HCT116 (cell line): ENCODE measurements at regions not wholly inside any gene's neighbourhood (a gene's known extent, or its start where the extent isn't known, plus 50 kb on each side); places are given as distances from the start of the nearest gene placed in this dataset.

ENCODE experiments used
- CBX3 ChIP-seq: IDR thresholded peaks from 2 replicates; pipeline ENCODE4 v1.6.1; 2012; ENCODE audit warnings: low read depth
- CEBPB ChIP-seq: IDR thresholded peaks from 2 replicates; pipeline ENCODE4 v1.6.1; 2012; ENCODE audit warnings: low read depth
- CTCF ChIP-seq, 3 experiments: fragments of 200-600 bp in 1 of 3; sonication (generic) in 1 of 3; IDR thresholded peaks in 2 of 3; conservative IDR thresholded peaks in 1 of 3; 2 replicates each; pipeline ENCODE4 v1.5.1; 2012 to 2017; ENCODE audit warnings: low read depth in 2 of 3, low read length in 2 of 3, antibody characterized with exemption in 1 of 3, borderline replicate concordance in 1 of 3, control low read depth in 1 of 3, mild to moderate bottlenecking in 1 of 3, mixed read lengths in 1 of 3, mixed run types in 1 of 3, moderate library complexity in 1 of 3; ENCODE audit not compliant: insufficient read depth in 1 of 3
- EGR1 ChIP-seq: IDR thresholded peaks from 2 replicates; pipeline ENCODE4 v1.6.1; 2012; ENCODE audit warnings: low read depth
- EZH2 ChIP-seq: fragments of 200-600 bp; sonication (generic); IDR thresholded peaks from 2 replicates; pipeline ENCODE4 v1.6.1; 2017; ENCODE audit warnings: antibody characterized with exemption, mixed run types
- EZH2phosphoT487 ChIP-seq: fragments of 200-600 bp; IDR thresholded peaks from 2 replicates; pipeline ENCODE4 v1.6.1; 2018; ENCODE audit warnings: antibody characterized with exemption, borderline replicate concordance
- POLR2A ChIP-seq: IDR thresholded peaks from 2 replicates; pipeline ENCODE4 v1.7.0; 2011; ENCODE audit warnings: borderline replicate concordance; ENCODE audit not compliant: insufficient read depth, insufficient read length; ENCODE audit errors: extremely low read depth
- YY1 ChIP-seq: IDR thresholded peaks from 2 replicates; pipeline ENCODE4 v1.6.1; 2011; ENCODE audit warnings: low read length, low read depth, moderate library complexity, mild to moderate bottlenecking; ENCODE audit not compliant: insufficient replicate concordance; ENCODE audit errors: extremely low read depth
- ZBTB33 ChIP-seq: IDR thresholded peaks from 2 replicates; pipeline ENCODE4 v1.6.1; 2011; ENCODE audit warnings: mild to moderate bottlenecking, low read length, moderate library complexity; ENCODE audit not compliant: insufficient replicate concordance; ENCODE audit errors: extremely low read depth

GRCh38 chr15:69760258-69760845, 307.7 kb downstream of the RPLP1 start:
- TF ChIP-seq EZH2 (no peak), EZH2phosphoT487 (no peak), POLR2A (no peak), EGR1 (no peak), CTCF (IDR thresholded peaks at IDR 0.05 in 2 of 3, conservative IDR thresholded peaks at IDR 0.05 in 1 of 3; ENCODE audit: borderline replicate concordance in 1 of 3, insufficient read depth in 1 of 3, low read depth in 2 of 3, low read length in 2 of 3) (no peak), YY1 (no peak), CEBPB (no peak), CBX3 (no peak), ZBTB33 (no peak)
